Small intestine (tissue), 7 donors: ENCODE measurements at regions not wholly inside any gene's neighbourhood (a gene's known extent, or its start where the extent isn't known, plus 50 kb on each side); places are given as distances from the start of the nearest gene placed in this dataset.

Source experiments
- DNase-seq, 2 donors: peaks; one replicate each; pipeline versions ENCODE4 v3.0.0 to v3.0.0-alpha.2; 2013
- FAIRE-seq: peaks from 2 replicates; lab custom pipeline; 2012; peaks lifted over from hg19 to GRCh38; lab: Jason Lieb, UNC
- H3K27ac ChIP-seq, 3 donors: one replicate each; pipeline ENCODE4 v1.5.1; 2013; ENCODE audit warnings: low read length in 2 of 3, mild to moderate bottlenecking in 2 of 3, control low read depth in 1 of 3, inconsistent platforms in 1 of 3, low read depth in 1 of 3, moderate library complexity in 1 of 3
- H3K27me3 ChIP-seq, 3 donors: one replicate each; pipeline ENCODE4 v1.6.1; 2013; ENCODE audit warnings: low read length in 3 of 3, inconsistent platforms in 1 of 3; ENCODE audit not compliant: control insufficient read depth in 3 of 3, insufficient read depth in 3 of 3
- H3K36me3 ChIP-seq, 3 donors: one replicate each; pipeline ENCODE4 v1.6.1; 2013; ENCODE audit warnings: low read length in 3 of 3, inconsistent platforms in 1 of 3, low read depth in 1 of 3, mild to moderate bottlenecking in 1 of 3, moderate library complexity in 1 of 3; ENCODE audit not compliant: control insufficient read depth in 3 of 3, insufficient read depth in 2 of 3
- H3K4me1 ChIP-seq, 3 donors: one replicate each; pipeline ENCODE4 v1.6.1; 2013; ENCODE audit warnings: low read length in 2 of 3, inconsistent platforms in 1 of 3, low read depth in 1 of 3, mild to moderate bottlenecking in 1 of 3, moderate library complexity in 1 of 3; ENCODE audit not compliant: control insufficient read depth in 3 of 3, insufficient read depth in 2 of 3
- H3K4me3 ChIP-seq, 3 donors: one replicate each; pipeline ENCODE4 v1.5.1; 2013; ENCODE audit warnings: low read length in 3 of 3, control low read depth in 1 of 3, inconsistent platforms in 1 of 3, low read depth in 1 of 3, mild to moderate bottlenecking in 1 of 3, moderate library complexity in 1 of 3
- H3K9me3 ChIP-seq, 2 donors: one replicate each; pipeline ENCODE4 v1.6.1; 2013; ENCODE audit warnings: low read depth in 1 of 2, low read length in 1 of 2; ENCODE audit not compliant: control insufficient read depth in 2 of 2, insufficient read depth in 1 of 2
- WGBS, 3 donors: extraction: QIAGEN DNeasy Blood & Tissue Kit; methylation state at CpG; one replicate each; pipeline ENCODE4 v1.1.7; 2013; 5-methylcytosine and 5-hydroxymethylcytosine counted together
- donor health status: healthy with polysubstance abuse.
- donor health status: control.
- donor health status: control.
- donor health status: Bipolar disorder and iron deficiency.
- donor health status: healthy.

- Histone ChIP-seq H3K4me1 (peaks cover 0 to 28% (median 4%) of the 10 kb centered on the region in 3 donors), H3K9me3 (peaks cover 0 to 9% of the 10 kb centered on the region in 2 donors), H3K27ac (no peak overlapping the region), H3K27me3 (peaks cover 0 to 2% (median 0%) of the 10 kb centered on the region in 3 donors), H3K4me3 (no peak overlapping the region), H3K36me3 (no peaks in the 10 kb centered on the region)
- DNase-seq: no peak
- 83 to 97% (median 95%) methylated on average over 5 of the region's 5 CpGs for WGBS, 3 donors
- FAIRE-seq: no peak
Observed at GRCh38 chr7:134371971-134372370, 55.2 kb upstream of the SLC35B4 start.

- no peak for DNase-seq
- 90 to 95% (median 93%) methylated on average over 4 of the region's 4 CpGs for WGBS, 3 donors
- H3K4me1 ChIP-seq: peaks cover 0 to 30% (median 5%) of the 10 kb centered on the region in 3 donors
- H3K4me3 ChIP-seq: no peak overlapping the region
- FAIRE-seq: no peak
- no peak overlapping the region for H3K27ac ChIP-seq
- no peaks in the 10 kb centered on the region for H3K36me3 ChIP-seq
- H3K27me3 ChIP-seq: peaks cover 0 to 2% (median 0%) of the 10 kb centered on the region in 3 donors
- peaks cover 0 to 9% of the 10 kb centered on the region in 2 donors for H3K9me3 ChIP-seq
Observed at GRCh38 chr7:134371536-134371935, 54.8 kb upstream of the SLC35B4 start.

GRCh38 chr7:134370135-134370534 lies 53.4 kb upstream of the SLC35B4 start:
- DNase-seq (no peak), FAIRE-seq (no peak)
- Histone ChIP-seq H3K27ac (no peak overlapping the region), H3K27me3 (no peaks in the 10 kb centered on the region), H3K36me3 (no peaks in the 10 kb centered on the region), H3K4me3 (no peak overlapping the region), H3K9me3 (peaks cover 0 to 7% of the 10 kb centered on the region in 2 donors), H3K4me1 (peaks cover 0 to 31% (median 9%) of the 10 kb centered on the region in 3 donors)
- 71 to 82% (median 71%) methylated on average over 4 of the region's 4 CpGs for WGBS, 3 donors

GRCh38 chr7:134368851-134369544 lies 52.3 kb upstream of the SLC35B4 start:
- no peak for FAIRE-seq
- no peaks in the 10 kb centered on the region for H3K27me3 ChIP-seq
- H3K4me3 ChIP-seq: no peak overlapping the region
- peak overlapping the region; percentile 6 to 48 (median 45) for H3K27ac ChIP-seq
- WGBS, 3 donors: 6 to 19% (median 15%) methylated on average over 2 of the region's 2 CpGs
- H3K36me3 ChIP-seq: no peaks in the 10 kb centered on the region
- peaks cover 0 to 26% (median 5%) of the 10 kb centered on the region in 3 donors for H3K4me1 ChIP-seq
- H3K9me3 ChIP-seq: no peaks in the 10 kb centered on the region
- DNase-seq: peak; percentile 65 to 83

DNA sequence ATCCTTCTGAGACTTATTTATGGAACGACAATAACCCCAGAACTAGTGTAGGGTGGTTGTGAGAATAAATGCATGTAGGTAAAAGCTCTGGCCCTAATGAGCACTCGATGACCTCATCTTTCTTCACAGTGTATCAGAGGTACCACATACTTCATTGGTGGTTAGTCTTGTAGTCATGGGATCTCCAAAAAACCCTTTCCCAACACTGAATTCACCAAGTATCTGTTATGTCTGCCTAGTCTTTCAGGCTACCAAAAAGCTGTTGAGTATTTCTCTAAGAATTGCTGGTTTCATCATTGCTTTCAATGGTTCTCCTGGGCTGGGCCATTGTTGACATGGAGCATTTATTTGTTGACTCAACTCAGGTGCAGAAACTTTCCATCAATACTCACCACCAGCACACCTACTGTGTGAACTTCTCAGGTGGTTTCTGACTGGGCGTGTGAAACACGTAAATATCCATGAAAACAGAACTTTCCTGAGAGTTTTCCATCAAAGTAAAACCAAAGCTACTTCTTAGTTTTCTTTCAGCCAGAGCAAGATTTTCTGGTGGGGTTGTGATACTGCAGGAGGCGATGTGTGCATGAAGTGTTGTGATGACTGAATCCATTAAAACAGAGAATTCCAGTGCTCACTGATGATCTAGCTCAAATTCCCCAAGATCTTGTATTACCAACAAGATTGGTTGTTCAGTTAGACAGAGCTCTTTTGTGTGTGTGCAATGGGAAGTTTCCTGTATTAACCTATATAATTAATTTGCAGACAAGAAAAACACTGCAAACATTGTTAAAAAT lies 51.4 kb upstream of the SLC35B4 start:
- no peak overlapping the region for H3K27ac ChIP-seq
- 88 to 92% (median 89%) methylated on average over 5 of the region's 5 CpGs for WGBS, 3 donors
- DNase-seq (no peak), FAIRE-seq (no peak)
- H3K9me3 ChIP-seq: no peaks in the 10 kb centered on the region
- peaks cover 0 to 21% (median 5%) of the 10 kb centered on the region in 3 donors for H3K4me1 ChIP-seq
- H3K4me3 ChIP-seq: no peak overlapping the region
- H3K36me3 ChIP-seq: no peaks in the 10 kb centered on the region
- H3K27me3 ChIP-seq: no peaks in the 10 kb centered on the region
